ENCODE measurements at regions not wholly inside any gene's neighbourhood (a gene's known extent, or its start where the extent isn't known, plus 50 kb on each side); places are given as distances from the start of the nearest gene placed in this dataset.

DNA sequence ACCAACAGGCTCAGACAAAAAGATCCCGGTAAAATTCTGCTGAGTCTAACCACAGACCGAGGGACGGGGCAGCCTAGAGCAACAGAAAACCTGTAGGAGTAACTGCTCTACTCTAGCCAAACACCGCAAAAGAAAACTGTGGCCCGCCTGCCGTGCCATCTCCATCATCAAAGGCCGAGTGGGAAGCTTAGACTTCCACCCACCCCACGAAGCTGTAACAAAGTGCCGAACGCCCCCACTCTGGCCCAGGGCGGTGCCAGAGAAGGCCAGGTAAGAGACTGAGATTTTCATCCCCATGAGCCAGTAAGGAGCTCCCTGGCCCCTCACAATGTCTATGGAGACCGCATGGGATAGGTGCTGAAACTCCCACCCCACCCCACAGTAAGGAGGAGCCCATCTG is 231.9 kb upstream of the COX10 start:
- Histone ChIP-seq H3K27me3 (replicated peaks; ENCODE audit: insufficient read depth, low read depth, low read length, poor library complexity) (no peaks in the 10 kb centered on the region), H3K4me1 (ENCODE audit: insufficient read depth, low read length, poor library complexity, severe bottlenecking) (no peaks in the 10 kb centered on the region), H3K9me3 (ENCODE audit: low read depth, low read length, poor library complexity, severe bottlenecking) (peaks cover 23% of the 10 kb centered on the region), H3K4me3 (ENCODE audit: low read depth, low read length, poor library complexity, severe bottlenecking) (no peak overlapping the region), H3K36me3 (ENCODE audit: insufficient read depth, low read length, poor library complexity, severe bottlenecking) (no peaks in the 10 kb centered on the region), H3K27ac (ENCODE audit: low read depth, low read length, poor library complexity, severe bottlenecking) (no peak overlapping the region)
- ChIA-PET CTCF (no interaction called here), POLR2A (ENCODE audit: low non-redundant PET) (no interaction called here)
- intact Hi-C loops (cut with micrococcal nuclease; ENCODE audit: unreplicated experiment): no loop called here
- BruUV-seq (replicated peaks): no TSS peak
- TF ChIP-seq, protein P1, sequence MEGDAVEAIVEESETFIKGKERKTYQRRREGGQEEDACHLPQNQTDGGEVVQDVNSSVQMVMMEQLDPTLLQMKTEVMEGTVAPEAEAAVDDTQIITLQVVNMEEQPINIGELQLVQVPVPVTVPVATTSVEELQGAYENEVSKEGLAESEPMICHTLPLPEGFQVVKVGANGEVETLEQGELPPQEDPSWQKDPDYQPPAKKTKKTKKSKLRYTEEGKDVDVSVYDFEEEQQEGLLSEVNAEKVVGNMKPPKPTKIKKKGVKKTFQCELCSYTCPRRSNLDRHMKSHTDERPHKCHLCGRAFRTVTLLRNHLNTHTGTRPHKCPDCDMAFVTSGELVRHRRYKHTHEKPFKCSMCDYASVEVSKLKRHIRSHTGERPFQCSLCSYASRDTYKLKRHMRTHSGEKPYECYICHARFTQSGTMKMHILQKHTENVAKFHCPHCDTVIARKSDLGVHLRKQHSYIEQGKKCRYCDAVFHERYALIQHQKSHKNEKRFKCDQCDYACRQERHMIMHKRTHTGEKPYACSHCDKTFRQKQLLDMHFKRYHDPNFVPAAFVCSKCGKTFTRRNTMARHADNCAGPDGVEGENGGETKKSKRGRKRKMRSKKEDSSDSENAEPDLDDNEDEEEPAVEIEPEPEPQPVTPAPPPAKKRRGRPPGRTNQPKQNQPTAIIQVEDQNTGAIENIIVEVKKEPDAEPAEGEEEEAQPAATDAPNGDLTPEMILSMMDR (conservative IDR thresholded peaks at IDR 0.05; ENCODE audit: low read depth, low read length): no peak
- TF ChIP-seq EZH2 (IDR thresholded peaks at IDR 0.05; ENCODE audit: borderline replicate concordance, low read depth, low read length, poor library complexity, severe bottlenecking): no peak
- no peak for DNase-seq (ENCODE audit: low spot score)

DNA sequence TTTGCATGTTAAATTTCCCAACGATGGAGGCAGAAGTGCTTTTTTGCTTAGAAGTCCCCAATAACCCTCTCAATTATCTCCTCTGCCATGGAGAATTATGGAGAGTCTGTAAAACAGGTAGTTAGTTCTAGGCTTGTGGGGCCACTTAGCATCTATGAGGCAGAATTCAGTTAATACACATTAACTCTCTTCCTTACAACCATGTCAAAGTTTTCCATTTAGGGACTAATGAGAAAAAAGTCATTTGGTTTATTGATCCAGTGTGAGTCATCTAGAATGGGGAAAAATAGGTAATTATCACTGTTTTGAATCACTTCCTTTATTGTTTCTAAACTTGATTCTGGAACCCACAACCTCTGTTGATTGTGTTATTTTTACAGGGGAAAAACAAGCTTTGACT is 229.1 kb upstream of the COX10 start:
- ChIA-PET POLR2A (ENCODE audit: low non-redundant PET) (no interaction called here), CTCF (no interaction called here)
- no peak for TF ChIP-seq EZH2 (IDR thresholded peaks at IDR 0.05; ENCODE audit: borderline replicate concordance, low read depth, low read length, poor library complexity, severe bottlenecking)
- TF ChIP-seq, protein P1 (conservative IDR thresholded peaks at IDR 0.05; ENCODE audit: low read depth, low read length): no peak
- H3K36me3 ChIP-seq (ENCODE audit: insufficient read depth, low read length, poor library complexity, severe bottlenecking): no peaks in the 10 kb centered on the region
- intact Hi-C loops (cut with micrococcal nuclease; ENCODE audit: unreplicated experiment): no loop called here
- H3K9me3 ChIP-seq (ENCODE audit: low read depth, low read length, poor library complexity, severe bottlenecking): peaks cover 33% of the 10 kb centered on the region
- no peak overlapping the region for H3K4me3 ChIP-seq (ENCODE audit: low read depth, low read length, poor library complexity, severe bottlenecking)
- DNase-seq (ENCODE audit: low spot score): no peak
- no TSS peak for BruUV-seq (replicated peaks)
- H3K27me3 ChIP-seq (replicated peaks; ENCODE audit: insufficient read depth, low read depth, low read length, poor library complexity): no peaks in the 10 kb centered on the region
- no peak overlapping the region for H3K27ac ChIP-seq (ENCODE audit: low read depth, low read length, poor library complexity, severe bottlenecking)
- no peaks in the 10 kb centered on the region for H3K4me1 ChIP-seq (ENCODE audit: insufficient read depth, low read length, poor library complexity, severe bottlenecking)

DNA sequence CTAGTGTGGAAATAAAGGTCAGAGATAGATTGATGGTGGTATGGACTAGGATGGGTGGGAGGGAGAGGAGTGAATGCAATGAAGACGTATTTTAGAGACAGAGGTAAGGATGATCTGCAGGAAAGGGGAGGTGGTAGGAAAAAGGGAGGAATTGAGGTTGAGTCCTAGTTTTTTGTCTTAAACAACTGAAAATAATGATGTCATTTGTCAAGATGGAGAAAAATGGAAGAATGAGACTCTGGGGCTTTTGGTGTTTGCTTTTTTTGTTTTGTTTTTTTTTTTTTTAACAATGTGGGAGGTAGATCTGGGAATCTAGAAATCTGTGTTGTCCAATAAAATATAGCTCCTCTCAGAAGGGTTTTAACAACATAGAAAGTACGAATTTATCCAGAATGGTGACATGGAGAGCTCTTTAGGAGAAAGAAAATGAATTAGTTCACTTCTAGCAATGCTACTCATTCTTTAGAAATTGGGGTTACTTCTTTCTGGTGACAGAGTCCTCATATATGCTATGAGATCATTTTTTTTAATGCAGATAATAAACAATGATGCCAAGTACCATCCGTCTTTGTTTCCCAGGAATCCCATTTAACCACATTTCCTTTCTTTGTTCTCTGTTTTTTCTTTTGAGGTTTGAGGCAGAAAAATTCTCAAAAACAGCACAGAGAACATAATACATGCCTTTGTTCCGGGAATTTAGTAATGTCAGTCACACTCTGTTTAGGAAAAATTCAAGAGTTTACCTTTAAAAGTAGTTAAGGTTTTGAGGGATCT is 225.3 kb upstream of the COX10 start:
- no TSS peak for BruUV-seq (replicated peaks)
- H3K27me3 ChIP-seq (replicated peaks; ENCODE audit: insufficient read depth, low read depth, low read length, poor library complexity): no peaks in the 10 kb centered on the region
- DNase-seq (ENCODE audit: low spot score): no peak
- H3K36me3 ChIP-seq (ENCODE audit: insufficient read depth, low read length, poor library complexity, severe bottlenecking): no peaks in the 10 kb centered on the region
- H3K9me3 ChIP-seq (ENCODE audit: low read depth, low read length, poor library complexity, severe bottlenecking): peaks cover 36% of the 10 kb centered on the region
- ChIA-PET CTCF (no interaction called here), POLR2A (ENCODE audit: low non-redundant PET) (no interaction called here)
- no peaks in the 10 kb centered on the region for H3K4me1 ChIP-seq (ENCODE audit: insufficient read depth, low read length, poor library complexity, severe bottlenecking)
- TF ChIP-seq EZH2 (IDR thresholded peaks at IDR 0.05; ENCODE audit: borderline replicate concordance, low read depth, low read length, poor library complexity, severe bottlenecking): no peak
- TF ChIP-seq, protein P1 (conservative IDR thresholded peaks at IDR 0.05; ENCODE audit: low read depth, low read length): no peak
- intact Hi-C loops (cut with micrococcal nuclease; ENCODE audit: unreplicated experiment): no loop called here
- no peak overlapping the region for H3K27ac ChIP-seq (ENCODE audit: low read depth, low read length, poor library complexity, severe bottlenecking)
- no peak overlapping the region for H3K4me3 ChIP-seq (ENCODE audit: low read depth, low read length, poor library complexity, severe bottlenecking)

All from A673 (cell line).